ENCODE measurements at regions not wholly inside any gene's neighbourhood (a gene's known extent, or its start where the extent isn't known, plus 50 kb on each side); places are given as distances from the start of the nearest gene placed in this dataset.

DNA sequence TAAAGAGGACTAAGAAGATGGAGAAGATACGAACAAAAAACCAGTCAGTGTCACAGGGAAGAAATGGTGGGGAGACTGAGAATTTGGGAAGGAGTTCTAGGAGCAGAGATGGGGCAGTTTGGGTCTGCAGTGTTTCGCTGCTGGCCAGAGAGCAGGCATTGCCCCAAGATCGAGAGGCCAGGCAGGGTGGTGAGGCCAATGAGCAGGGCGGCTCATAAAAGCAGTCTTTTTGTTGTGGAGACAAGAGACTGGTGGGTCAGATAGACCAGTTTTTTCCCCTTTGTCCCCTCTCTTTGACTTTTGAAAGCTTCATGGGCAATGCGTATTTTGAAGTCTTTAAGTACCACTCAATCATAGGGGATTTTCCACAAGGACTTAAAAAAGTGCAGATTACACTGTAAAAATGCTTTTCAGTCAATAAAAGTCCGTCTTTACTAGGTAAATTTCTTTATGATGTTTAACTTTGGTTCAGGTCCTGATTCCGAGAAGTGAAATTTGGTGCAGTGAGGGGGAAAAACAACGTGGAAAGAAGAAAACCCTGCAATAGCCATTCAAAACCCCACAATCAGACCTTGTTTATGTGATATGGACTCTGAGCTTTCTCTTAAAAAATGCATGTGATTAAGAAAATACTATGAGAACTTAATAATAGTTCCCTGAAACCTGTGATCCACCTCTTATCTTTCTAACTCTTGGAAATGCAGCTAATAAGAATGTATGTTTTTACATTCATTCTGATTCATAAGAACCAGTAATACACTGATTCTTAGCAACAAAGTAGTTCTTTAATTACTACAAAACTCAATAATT lies 338.9 kb downstream of the KLF5 start:
- intact Hi-C loops (cut with DNase I), result no loop called here
- no peak for DNase-seq
- ATAC-seq, result no peak

GRCh38 chr13:73394066-73394465 lies 335.3 kb downstream of the KLF5 start:
- DNase-seq (no peak), ATAC-seq (no peak)
- intact Hi-C loops (cut with DNase I), result no loop called here

GRCh38 chr13:73390100-73390499 lies 331.3 kb downstream of the KLF5 start:
- no peak for DNase-seq
- no peak for ATAC-seq
- intact Hi-C loops (cut with DNase I), result no loop called here

GRCh38 chr13:73388586-73388985 lies 329.8 kb downstream of the KLF5 start:
- ATAC-seq (no peak), DNase-seq (no peak)
- intact Hi-C loops (cut with DNase I), result no loop called here

- intact Hi-C loops (cut with DNase I), result no loop called here
- ATAC-seq (no peak), DNase-seq (no peak)
Observed at GRCh38 chr13:73387318-73387717, 328.5 kb downstream of the KLF5 start.

- ATAC-seq (no peak), DNase-seq (no peak)
- intact Hi-C loops (cut with DNase I), result no loop called here
Observed at GRCh38 chr13:73385848-73386247, 327.0 kb downstream of the KLF5 start.

DNA sequence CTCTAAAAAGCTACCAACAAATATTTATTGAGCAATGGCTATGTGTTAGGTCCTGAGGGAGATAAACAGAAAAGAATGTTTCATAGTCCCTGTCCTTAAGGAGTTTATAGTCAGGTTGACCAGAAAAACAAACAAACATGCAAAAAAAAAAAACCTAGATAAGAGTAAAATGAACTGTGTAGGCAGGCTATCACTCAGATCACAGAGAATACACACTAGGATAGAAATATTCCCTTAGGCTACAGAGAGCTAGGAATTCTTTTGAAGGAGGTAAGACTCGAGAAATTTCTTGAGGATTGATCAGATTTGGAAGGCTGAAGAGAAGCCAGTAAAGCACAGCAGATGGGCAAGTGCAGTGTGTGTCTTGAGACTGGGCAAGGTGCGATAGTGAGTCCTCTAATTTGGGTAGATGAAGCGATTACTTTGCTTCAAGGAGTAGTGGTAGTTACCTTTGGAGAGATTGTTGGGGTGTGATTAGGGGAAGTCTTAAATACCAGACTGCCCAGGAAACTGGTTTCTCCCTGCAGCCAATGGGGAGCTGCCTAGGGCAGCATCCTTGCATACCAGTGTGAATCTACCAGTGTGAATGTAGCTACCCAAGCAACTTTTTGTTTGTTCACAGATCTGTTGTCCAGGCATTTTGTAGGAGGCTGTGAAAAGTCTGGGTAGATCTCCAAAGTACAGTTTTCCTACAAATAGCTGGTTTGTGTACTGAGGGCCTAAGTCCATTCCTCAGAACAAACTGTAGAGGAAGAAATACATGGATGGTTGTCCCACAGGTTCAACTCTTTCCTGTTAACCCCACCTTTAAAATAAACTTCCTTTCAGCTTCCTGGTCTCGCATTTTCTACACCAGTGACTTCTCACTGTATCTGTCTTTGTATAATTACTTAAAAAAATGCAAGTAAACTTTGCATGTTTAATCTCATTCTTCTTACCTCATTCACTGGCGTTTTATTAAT lies 314.1 kb downstream of the KLF5 start:
- ATAC-seq (no peak), DNase-seq (no peak)
- intact Hi-C loops (cut with DNase I), result no loop called here

GRCh38 chr13:73370066-73370465 lies 311.3 kb downstream of the KLF5 start:
- intact Hi-C loops (cut with DNase I), result no loop called here
- ATAC-seq, result no peak
- DNase-seq, result no peak

GRCh38 chr13:73369095-73369494 lies 310.3 kb downstream of the KLF5 start:
- intact Hi-C loops (cut with DNase I), result no loop called here
- DNase-seq (no peak), ATAC-seq (no peak)

GRCh38 chr13:73368608-73369007 lies 309.8 kb downstream of the KLF5 start:
- ATAC-seq, result no peak
- intact Hi-C loops (cut with DNase I), result no loop called here
- DNase-seq, result no peak

DNA sequence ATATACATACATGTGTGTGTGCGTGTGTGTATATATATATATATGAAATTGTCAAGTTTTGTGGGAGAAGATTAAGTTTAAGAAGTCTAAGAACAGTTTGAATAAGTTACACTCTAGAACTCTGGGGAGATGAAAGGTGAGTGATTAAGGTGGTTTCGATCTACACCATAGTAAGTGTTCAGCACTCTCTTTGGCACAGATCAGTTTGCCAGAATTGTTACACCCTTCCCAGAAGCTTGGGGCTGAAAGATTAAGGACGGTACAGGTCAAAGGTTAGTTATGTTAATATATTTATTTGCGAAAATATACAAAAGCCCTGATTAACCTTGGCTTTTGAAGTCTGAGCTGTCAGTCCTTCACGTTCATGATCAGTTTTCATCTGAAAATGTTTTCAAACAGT lies 309.1 kb downstream of the KLF5 start:
- ATAC-seq, result no peak
- intact Hi-C loops (cut with DNase I), result no loop called here

GRCh38 chr13:73366241-73366640 lies 307.4 kb downstream of the KLF5 start:
- no peak for DNase-seq
- intact Hi-C loops (cut with DNase I), result no loop called here
- ATAC-seq, result no peak

More for the DNA sequence above, 309.1 kb downstream of the KLF5 start:
- DNase-seq, result no peak

- intact Hi-C loops (cut with DNase I), result no loop called here
- ATAC-seq, result no peak
- DNase-seq, result no peak
Observed at GRCh38 chr13:73365681-73366080, 306.9 kb downstream of the KLF5 start.

GRCh38 chr13:73365252-73365651 lies 306.4 kb downstream of the KLF5 start:
- ATAC-seq (no peak), DNase-seq (no peak)
- intact Hi-C loops (cut with DNase I), result no loop called here

GRCh38 chr13:73364736-73365135 lies 305.9 kb downstream of the KLF5 start:
- ATAC-seq, result no peak
- no peak for DNase-seq
- intact Hi-C loops (cut with DNase I), result no loop called here

DNA sequence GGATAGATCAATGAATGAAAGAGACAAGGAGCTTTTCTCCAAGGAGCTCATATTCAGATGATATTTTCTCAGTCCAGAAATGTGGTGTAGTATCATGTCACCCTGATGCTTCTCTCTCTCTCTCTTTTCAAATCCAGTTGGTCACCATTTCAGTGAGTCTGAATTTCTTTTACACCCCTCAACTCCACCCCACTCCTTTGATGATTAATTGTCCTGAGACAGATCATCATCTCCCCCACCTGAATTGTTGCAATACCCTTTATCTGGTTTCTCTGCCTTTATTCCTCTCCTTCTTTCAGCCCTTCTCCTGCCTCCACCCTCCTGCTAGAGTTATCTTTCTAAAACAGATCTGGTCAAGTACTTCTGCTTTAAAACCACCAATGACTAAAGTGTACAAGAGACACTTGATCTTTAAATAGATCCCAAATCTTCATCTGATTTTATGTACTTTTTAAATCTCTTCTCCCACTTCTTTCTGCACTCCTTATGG lies 299.8 kb downstream of the KLF5 start:
- ATAC-seq (no peak), DNase-seq (no peak)
- intact Hi-C loops (cut with DNase I), result no loop called here

GRCh38 chr13:73355134-73355533 lies 296.3 kb downstream of the KLF5 start:
- ATAC-seq (no peak), DNase-seq (no peak)
- intact Hi-C loops (cut with DNase I), result no loop called here

DNA sequence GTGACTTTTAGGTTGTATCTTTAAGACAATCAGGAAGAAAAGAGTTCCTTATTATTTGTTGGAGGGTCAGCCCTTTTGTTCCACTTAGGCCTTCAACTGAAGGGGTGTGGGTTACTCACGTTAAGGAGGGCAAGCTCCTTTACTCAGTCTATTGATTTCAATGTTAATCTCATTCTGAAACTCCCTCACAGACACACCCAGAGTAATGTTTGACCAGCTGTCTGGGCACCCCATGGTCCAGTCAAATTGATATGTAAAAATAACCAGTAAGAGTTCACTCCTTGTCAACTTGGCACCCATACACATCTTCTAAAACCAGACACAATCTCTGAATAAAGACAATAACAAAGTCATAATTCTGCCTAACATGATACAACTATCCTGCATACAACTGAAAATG lies 292.9 kb downstream of the KLF5 start:
- no peak for ATAC-seq
- no peak for DNase-seq
- intact Hi-C loops (cut with DNase I), result no loop called here

DNA sequence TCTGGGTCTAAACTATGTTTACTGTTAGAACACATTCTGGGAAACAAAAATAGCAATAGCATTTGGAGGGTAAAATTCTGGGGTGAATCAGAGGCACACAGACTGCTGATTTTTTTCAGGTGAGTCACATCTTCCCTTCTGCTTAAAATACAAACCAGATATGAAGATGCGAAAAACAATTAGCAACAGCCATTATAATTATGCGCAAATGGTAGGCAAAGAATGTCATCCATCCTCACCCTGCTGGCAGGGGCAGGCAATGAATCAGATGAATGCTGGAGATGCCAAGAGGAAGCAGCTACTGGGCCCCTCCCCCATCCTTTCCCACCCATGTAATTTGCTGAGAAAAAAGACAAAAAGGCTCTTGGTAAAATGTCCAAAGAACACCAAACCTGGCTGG lies 282.9 kb downstream of the KLF5 start:
- no peak for DNase-seq
- no peak for ATAC-seq
- intact Hi-C loops (cut with DNase I), result no loop called here

DNA sequence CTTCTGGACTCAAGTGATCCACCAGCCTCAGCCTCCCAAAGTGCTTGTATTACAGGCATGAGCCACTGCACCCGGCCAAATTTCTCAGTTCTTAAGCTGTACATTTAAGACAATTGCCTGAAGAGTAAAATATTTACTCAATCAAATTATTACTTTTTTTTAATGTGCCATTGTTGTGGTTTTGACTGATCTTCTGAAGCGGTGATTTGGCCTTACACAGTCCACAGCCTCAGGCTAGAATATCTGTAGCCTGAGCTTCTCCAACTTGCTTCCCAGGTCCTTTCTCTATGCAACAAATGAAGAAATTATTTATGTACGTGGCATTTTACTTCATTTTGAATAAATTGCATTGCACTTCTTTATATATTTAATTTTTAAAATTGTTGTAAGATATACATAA lies 281.3 kb downstream of the KLF5 start:
- intact Hi-C loops (cut with DNase I), result no loop called here
- ATAC-seq (no peak), DNase-seq (no peak)
